Fibroblast of lung (primary cell): ENCODE measurements at regions not wholly inside any gene's neighbourhood (a gene's known extent, or its start where the extent isn't known, plus 50 kb on each side); places are given as distances from the start of the nearest gene placed in this dataset.

Source experiments
- EZH2 ChIP-seq: IDR thresholded peaks from 2 replicates; pipeline ENCODE4 v1.5.1; 2012; ENCODE audit warnings: low read length, control low read depth, mild to moderate bottlenecking; ENCODE audit errors: missing control alignments
- TF ChIP-seq, protein P1 (sequence below), 2 donors: IDR thresholded peaks in 1 of 2; conservative IDR thresholded peaks in 1 of 2; 1 replicate in 1 of 2; 2 replicates in 1 of 2; pipeline ENCODE4 v1.5.1; 2011 to 2012; ENCODE audit warnings: low read length in 2 of 2, control low read depth in 1 of 2, inconsistent platforms in 1 of 2, low read depth in 1 of 2, mild to moderate bottlenecking in 1 of 2

DNA sequence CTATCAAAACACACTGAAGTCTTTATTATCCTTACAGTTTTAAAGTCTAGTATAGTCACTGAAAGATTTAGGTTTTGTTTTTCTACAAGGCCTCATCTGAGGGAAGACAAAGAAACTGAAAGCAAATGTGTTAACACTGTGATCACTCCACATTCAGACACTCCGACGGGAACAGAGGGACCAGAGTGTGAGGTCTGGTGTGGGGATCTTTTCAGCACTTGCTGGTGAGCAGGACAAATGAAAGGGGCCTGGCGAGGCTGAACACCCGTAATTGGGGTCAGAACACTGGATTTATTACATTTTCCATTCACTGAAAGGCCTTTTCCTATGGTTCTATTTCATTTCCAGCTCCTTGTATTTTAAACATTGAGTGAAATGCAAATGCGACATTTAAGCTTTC, 910.5 kb downstream of the CDH11 start:
- TF ChIP-seq, protein P1, sequence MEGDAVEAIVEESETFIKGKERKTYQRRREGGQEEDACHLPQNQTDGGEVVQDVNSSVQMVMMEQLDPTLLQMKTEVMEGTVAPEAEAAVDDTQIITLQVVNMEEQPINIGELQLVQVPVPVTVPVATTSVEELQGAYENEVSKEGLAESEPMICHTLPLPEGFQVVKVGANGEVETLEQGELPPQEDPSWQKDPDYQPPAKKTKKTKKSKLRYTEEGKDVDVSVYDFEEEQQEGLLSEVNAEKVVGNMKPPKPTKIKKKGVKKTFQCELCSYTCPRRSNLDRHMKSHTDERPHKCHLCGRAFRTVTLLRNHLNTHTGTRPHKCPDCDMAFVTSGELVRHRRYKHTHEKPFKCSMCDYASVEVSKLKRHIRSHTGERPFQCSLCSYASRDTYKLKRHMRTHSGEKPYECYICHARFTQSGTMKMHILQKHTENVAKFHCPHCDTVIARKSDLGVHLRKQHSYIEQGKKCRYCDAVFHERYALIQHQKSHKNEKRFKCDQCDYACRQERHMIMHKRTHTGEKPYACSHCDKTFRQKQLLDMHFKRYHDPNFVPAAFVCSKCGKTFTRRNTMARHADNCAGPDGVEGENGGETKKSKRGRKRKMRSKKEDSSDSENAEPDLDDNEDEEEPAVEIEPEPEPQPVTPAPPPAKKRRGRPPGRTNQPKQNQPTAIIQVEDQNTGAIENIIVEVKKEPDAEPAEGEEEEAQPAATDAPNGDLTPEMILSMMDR (conservative IDR thresholded peaks at IDR 0.05 in 1 of 2, IDR thresholded peaks at IDR 0.05 in 1 of 2; ENCODE audit: low read depth in 1 of 2, low read length in 2 of 2), result no peak
- no peak for TF ChIP-seq EZH2
